ENCODE measurements at regions not wholly inside any gene's neighbourhood (a gene's known extent, or its start where the extent isn't known, plus 50 kb on each side); places are given as distances from the start of the nearest gene placed in this dataset.

DNA sequence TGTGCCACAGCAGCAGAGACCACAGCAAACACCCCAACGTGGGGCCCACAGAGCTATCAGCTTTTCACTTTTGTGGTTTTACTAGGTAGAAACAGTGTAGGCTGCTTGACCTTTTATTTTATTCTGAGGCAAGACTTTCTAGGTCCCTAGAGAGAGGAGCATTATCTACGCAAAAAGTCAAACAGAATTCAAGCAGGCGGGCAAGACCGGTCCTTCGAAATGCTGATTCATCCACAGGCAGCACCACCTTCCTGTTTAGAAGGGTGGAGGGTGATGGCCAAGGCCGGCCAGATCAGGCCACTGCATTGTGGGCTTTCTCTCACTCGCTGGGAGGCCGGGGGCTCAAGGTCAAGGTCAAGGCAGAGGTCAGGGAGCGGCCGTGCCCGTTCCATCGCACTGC, 573.0 kb downstream of the GALR1 start:
- no peak for DNase-seq (ENCODE audit: low read depth)
- TF ChIP-seq, protein P1, sequence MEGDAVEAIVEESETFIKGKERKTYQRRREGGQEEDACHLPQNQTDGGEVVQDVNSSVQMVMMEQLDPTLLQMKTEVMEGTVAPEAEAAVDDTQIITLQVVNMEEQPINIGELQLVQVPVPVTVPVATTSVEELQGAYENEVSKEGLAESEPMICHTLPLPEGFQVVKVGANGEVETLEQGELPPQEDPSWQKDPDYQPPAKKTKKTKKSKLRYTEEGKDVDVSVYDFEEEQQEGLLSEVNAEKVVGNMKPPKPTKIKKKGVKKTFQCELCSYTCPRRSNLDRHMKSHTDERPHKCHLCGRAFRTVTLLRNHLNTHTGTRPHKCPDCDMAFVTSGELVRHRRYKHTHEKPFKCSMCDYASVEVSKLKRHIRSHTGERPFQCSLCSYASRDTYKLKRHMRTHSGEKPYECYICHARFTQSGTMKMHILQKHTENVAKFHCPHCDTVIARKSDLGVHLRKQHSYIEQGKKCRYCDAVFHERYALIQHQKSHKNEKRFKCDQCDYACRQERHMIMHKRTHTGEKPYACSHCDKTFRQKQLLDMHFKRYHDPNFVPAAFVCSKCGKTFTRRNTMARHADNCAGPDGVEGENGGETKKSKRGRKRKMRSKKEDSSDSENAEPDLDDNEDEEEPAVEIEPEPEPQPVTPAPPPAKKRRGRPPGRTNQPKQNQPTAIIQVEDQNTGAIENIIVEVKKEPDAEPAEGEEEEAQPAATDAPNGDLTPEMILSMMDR (IDR thresholded peaks at IDR 0.05; ENCODE audit: insufficient read depth, low read length), result no peak
- H3K4me3 ChIP-seq (ENCODE audit: low read depth, low read length), result no peak overlapping the region

DNA sequence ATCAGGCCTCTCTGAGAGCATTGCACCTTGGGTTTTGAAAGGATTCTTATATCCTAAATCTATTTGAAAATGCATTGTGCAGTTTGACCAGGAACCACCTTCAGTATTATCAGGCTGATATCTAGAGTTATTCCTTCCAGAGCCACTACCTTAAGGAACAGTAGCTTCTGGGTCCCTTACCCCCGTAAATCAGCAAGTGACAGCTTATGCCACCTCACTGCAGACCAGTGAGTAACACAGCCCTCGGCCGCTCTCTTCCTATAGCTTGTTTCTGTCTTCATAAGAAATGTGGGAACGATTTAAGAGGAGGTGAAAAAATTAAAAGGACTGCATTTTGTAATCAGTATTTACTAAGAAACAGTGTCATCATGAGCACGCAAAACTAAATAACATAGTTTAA, 584.2 kb downstream of the GALR1 start:
- TF ChIP-seq, protein P1 (IDR thresholded peaks at IDR 0.05; ENCODE audit: insufficient read depth, low read length), result no peak
- no peak for DNase-seq (ENCODE audit: low read depth)
- H3K4me3 ChIP-seq (ENCODE audit: low read depth, low read length), result no peak overlapping the region

DNA sequence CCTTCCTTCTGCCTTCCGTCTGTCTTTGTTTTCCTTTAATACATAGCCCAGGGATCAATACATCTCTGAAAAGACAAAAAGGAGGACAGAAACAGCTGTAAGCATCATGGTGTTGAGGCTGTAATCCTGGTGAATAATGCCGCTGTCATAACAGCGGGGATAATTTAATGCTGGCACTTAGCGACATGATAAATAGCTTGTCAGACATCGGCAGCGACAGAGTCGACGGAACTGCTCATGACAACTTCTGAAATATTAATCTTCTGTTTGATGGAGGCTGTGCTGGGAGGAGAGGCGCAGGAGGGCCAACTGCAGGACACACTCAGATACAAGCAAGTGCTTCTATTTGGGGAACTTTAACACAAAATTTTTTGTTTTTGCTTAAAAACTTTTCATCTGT, 602.2 kb downstream of the GALR1 start:
- TF ChIP-seq, protein P1 (IDR thresholded peaks at IDR 0.05; ENCODE audit: insufficient read depth, low read length), result no peak
- no peak for DNase-seq (ENCODE audit: low read depth)
- H3K4me3 ChIP-seq (ENCODE audit: low read depth, low read length), result no peak overlapping the region

DNA sequence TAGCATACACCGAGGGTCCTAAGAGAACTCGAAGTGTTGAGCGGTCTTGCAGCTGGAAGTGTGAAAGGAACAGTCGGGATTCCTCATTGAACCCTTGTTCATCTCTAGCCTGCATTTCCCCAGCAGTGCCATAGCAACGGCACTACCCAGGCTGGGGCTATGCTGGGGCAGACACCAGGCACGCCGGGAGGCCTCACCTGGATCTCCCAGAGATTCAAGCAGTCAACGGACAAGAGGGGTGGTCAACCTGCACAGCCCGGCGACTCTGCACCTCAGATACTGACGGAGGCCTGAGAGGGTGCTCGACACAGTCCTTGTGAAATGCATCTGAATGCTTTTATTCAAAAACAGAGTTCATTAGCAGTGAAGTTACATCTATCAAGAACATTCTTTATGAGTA, 604.2 kb downstream of the GALR1 start:
- DNase-seq (ENCODE audit: low read depth), result no peak
- no peak overlapping the region for H3K4me3 ChIP-seq (ENCODE audit: low read depth, low read length)
- TF ChIP-seq, protein P1 (IDR thresholded peaks at IDR 0.05; ENCODE audit: insufficient read depth, low read length), result no peak

DNA sequence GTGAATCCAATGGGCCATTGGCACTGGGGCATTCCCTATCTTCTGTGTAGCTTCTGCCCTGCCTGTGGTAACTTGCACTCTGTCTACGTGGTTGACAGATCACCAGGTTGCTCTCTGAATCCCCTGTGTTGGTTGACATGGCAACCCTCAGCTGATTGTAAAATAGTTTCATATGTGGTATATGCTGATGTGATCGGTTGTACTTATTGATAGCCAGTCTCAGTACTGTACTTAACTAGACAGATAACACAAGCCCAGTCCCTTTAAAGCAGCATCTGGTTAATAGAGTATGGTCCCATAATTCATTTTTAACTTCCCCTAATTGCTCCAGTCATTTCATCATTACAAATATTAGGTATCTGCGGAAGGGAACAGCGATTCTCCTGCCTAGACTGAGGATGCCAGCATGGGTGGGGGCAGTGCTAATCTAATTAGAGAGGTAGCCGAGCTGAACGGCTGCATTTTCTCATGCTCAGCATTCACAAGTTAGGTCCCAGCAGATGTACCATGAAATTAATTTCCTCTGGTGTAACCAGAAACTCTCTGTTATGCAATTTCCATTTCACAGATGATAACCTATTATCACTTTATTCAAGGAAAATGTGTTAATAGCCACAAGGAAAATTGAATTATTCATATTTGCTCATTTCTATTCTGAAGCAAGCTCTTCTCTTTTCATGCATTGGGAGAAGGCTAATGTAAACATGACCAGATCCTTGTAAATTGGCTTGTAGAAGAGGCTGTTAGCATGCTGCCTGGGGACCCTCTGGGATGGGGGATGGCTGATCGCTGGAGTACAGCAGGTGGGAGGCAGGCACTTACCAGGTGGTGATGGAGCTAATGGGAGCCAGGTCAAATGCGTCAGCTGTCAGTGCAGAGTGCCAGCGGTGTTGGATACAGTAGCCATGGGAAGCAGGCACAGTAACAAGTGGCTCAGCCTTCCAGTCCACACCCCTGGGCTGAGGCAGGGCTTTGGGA, 608.3 kb downstream of the GALR1 start:
- H3K4me3 ChIP-seq (ENCODE audit: low read depth, low read length), result no peak overlapping the region
- TF ChIP-seq, protein P1 (IDR thresholded peaks at IDR 0.05; ENCODE audit: insufficient read depth, low read length), result no peak
- no peak for DNase-seq (ENCODE audit: low read depth)

GRCh38 chr18:77859634-77860033, 610.0 kb downstream of the GALR1 start:
- TF ChIP-seq, protein P1 (IDR thresholded peaks at IDR 0.05; ENCODE audit: insufficient read depth, low read length), result no peak

More at GRCh38 chr18:77859634-77860033, 610.0 kb downstream of the GALR1 start:
- H3K4me3 ChIP-seq (ENCODE audit: low read depth, low read length), result no peak overlapping the region
- no peak for DNase-seq (ENCODE audit: low read depth)

All from fibroblast of the aortic adventitia (primary cell).